LNCaP clone FGC (cell line): ENCODE measurements at regions not wholly inside any gene's neighbourhood (a gene's known extent, or its start where the extent isn't known, plus 50 kb on each side); places are given as distances from the start of the nearest gene placed in this dataset.

Experiments
- DNase-seq: peaks from one replicate; pipeline ENCODE4 v3.0.0-alpha.2; 2011; ENCODE audit warnings: low read depth
- H3K4me3 ChIP-seq: 2 replicates; pipeline ENCODE4 v1.5.1; 2011; ENCODE audit warnings: mild to moderate bottlenecking, low read depth, low read length, control low read depth
- TF ChIP-seq, protein P1 (sequence below): IDR thresholded peaks from 2 replicates; pipeline ENCODE4 v1.5.1; 2012; ENCODE audit warnings: mild to moderate bottlenecking; ENCODE audit not compliant: control insufficient read depth, insufficient read depth; ENCODE audit errors: extremely low read depth

- no peak overlapping the region for H3K4me3 ChIP-seq
- DNase-seq, result peak; percentile 14
- TF ChIP-seq, protein P1, sequence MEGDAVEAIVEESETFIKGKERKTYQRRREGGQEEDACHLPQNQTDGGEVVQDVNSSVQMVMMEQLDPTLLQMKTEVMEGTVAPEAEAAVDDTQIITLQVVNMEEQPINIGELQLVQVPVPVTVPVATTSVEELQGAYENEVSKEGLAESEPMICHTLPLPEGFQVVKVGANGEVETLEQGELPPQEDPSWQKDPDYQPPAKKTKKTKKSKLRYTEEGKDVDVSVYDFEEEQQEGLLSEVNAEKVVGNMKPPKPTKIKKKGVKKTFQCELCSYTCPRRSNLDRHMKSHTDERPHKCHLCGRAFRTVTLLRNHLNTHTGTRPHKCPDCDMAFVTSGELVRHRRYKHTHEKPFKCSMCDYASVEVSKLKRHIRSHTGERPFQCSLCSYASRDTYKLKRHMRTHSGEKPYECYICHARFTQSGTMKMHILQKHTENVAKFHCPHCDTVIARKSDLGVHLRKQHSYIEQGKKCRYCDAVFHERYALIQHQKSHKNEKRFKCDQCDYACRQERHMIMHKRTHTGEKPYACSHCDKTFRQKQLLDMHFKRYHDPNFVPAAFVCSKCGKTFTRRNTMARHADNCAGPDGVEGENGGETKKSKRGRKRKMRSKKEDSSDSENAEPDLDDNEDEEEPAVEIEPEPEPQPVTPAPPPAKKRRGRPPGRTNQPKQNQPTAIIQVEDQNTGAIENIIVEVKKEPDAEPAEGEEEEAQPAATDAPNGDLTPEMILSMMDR, result peak; percentile 60
Observed at GRCh38 chr2:34570266-34570872, 971.3 kb upstream of the FAM98A start.

GRCh38 chr2:34567128-34567527 is 968.0 kb upstream of the FAM98A start:
- no peak overlapping the region for H3K4me3 ChIP-seq
- no peak for DNase-seq
- TF ChIP-seq, protein P1, result no peak

DNA sequence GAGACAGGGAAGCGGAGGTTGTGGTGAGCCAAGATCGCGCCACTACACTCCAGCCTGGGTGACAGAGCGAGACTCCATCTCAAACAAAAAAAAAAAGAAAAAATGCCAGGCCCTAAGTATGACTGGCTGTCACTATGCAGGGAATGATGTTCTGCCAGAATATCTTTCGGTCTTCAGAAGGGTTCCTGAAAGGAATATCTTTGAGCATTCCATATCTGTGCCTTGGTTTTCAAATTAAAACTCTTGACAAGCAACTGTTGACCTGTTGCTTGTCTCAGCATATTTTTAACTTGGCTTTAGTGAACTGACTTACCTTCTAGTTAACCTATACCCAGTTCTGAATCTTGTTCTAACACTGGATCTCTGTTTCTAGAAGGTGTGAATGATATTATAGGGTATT is 953.2 kb upstream of the FAM98A start:
- no peak overlapping the region for H3K4me3 ChIP-seq
- no peak for DNase-seq
- TF ChIP-seq, protein P1, result no peak

DNA sequence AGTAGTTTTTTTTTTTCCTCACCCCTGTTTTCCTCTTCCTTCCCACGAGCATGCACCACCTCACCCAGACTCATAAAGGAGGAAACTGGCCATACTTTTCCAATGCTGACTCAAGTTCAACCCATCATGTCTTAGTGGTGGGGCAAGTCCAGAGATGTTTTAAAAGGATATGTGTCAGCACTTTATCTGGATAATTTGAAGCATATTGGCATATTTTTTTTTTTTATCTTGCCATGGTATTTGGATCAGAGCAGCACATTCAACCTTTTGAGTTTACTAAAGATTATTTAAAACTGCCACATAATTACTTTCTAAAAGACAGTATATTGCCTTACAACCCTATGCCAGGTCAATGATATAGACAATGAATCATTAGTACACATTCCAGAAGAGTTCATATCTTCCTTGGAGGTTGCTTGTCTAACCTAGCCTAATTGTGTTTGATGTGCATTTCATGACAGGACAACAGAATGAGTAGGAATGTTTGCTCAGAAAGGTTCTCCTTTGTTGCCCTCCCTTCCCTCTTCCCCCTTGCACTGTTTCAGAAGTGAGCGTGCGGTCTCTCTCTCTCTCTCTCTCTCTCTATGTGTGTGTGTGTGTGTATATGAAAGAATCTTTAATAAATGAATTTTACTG is 950.7 kb upstream of the FAM98A start:
- H3K4me3 ChIP-seq, result no peak overlapping the region
- TF ChIP-seq, protein P1, result no peak
- no peak for DNase-seq

DNA sequence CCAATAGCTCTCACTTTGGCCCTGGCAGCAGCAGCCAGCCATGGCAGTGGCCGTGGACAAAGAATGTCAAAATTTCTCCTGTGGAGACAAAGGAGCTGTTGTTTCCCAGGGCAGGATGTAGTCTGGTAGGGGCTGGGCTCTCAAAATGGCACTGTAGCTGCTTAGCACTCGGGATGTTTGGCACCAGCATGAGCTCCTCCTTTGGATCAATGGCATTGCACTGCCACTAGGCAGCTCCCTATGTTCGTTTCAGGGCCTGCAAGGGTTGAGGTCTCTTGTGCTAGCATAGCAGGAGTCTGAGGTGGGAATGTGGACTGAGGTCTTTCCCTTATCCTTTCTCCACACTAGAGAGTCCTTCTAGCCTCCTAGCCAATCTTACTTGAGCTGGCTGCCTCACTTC is 948.8 kb upstream of the FAM98A start:
- DNase-seq, result no peak
- H3K4me3 ChIP-seq, result no peak overlapping the region
- TF ChIP-seq, protein P1, result no peak

GRCh38 chr2:34547340-34547739 is 948.2 kb upstream of the FAM98A start:
- no peak for DNase-seq
- TF ChIP-seq, protein P1, result no peak
- H3K4me3 ChIP-seq, result no peak overlapping the region
